ENCODE measurements at regions not wholly inside any gene's neighbourhood (a gene's known extent, or its start where the extent isn't known, plus 50 kb on each side); places are given as distances from the start of the nearest gene placed in this dataset.

DNA sequence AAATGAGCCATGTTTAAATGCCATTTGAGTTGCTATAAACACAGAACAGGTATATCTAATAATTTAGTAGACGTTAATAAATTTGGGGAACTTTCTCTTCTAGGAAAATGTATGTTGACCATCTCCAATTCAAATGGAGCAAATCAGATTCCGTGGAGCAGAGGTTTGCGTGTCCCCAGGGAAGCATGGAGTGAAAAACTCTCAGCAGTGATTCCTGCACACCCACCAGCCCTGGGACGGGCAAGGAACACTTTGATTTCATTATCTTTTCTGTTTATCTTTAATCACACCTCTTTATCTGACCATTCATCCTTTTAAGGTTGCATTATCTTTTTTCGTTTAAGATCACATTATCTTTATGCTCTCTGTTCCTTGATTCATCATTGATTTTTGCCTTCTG, 95.0 kb downstream of the RNASET2 start:
- Histone ChIP-seq H3K36me3 (ENCODE audit: insufficient read depth, low read length) (no peaks in the 10 kb centered on the region), H3K4me3 (ENCODE audit: low read length, poor library complexity, severe bottlenecking) (no peak overlapping the region), H4K20me1 (ENCODE audit: insufficient read depth, low read length, poor library complexity, severe bottlenecking) (no peaks in the 10 kb centered on the region), H3F3A (ENCODE audit: low read depth) (no peaks in the 10 kb centered on the region), H3K79me2 (ENCODE audit: insufficient read depth, low read length) (no peaks in the 10 kb centered on the region), H3K27me3 (ENCODE audit: insufficient read depth, low read length, poor library complexity, severe bottlenecking) (no peaks in the 10 kb centered on the region), H3K9me3 (ENCODE audit: insufficient read depth, low read depth, low read length) (no peaks in the 10 kb centered on the region), H3K9ac (ENCODE audit: low read depth, low read length, poor library complexity, severe bottlenecking) (no peak overlapping the region), H3K4me2 (ENCODE audit: low read depth, low read length, poor library complexity, severe bottlenecking) (no peak overlapping the region), H3K4me1 (ENCODE audit: insufficient read depth, low read length, poor library complexity, severe bottlenecking) (peaks cover 9% of the 10 kb centered on the region), H2AFZ (ENCODE audit: low read length) (no peak overlapping the region), H3K9me2 (replicated peaks; ENCODE audit: low read depth, low read length) (no peaks in the 10 kb centered on the region)
- no peak for TF ChIP-seq EZH2phosphoT487 (IDR thresholded peaks at IDR 0.05; ENCODE audit: borderline replicate concordance)

DNA sequence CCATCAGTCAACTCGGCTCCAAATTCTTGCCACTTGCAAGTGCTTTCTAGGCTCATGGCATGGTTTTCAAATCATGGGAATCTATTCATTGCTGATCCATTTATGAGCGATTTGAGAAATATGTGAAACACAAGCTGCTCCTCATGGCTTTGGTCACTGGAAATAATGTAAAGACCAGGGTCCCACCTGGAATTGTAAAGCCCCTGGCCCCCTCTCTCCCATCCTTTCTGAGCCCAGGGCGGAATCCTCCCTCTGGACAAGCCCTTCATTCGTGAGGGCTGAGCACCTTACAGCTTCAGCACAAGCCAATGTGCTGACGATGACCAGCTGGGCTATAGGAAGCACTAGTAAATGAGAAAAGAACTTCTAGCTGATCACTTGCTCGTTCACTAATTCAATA, 96.0 kb downstream of the RNASET2 start:
- peaks cover 9% of the 10 kb centered on the region for H3K4me1 ChIP-seq (ENCODE audit: insufficient read depth, low read length, poor library complexity, severe bottlenecking)
- no peak overlapping the region for H3K4me3 ChIP-seq (ENCODE audit: low read length, poor library complexity, severe bottlenecking)
- no peaks in the 10 kb centered on the region for H3K9me2 ChIP-seq (replicated peaks; ENCODE audit: low read depth, low read length)
- no peak overlapping the region for H3K9ac ChIP-seq (ENCODE audit: low read depth, low read length, poor library complexity, severe bottlenecking)
- H3K4me2 ChIP-seq (ENCODE audit: low read depth, low read length, poor library complexity, severe bottlenecking), result no peak overlapping the region
- no peaks in the 10 kb centered on the region for H3F3A ChIP-seq (ENCODE audit: low read depth)
- H4K20me1 ChIP-seq (ENCODE audit: insufficient read depth, low read length, poor library complexity, severe bottlenecking), result no peaks in the 10 kb centered on the region
- no peak for TF ChIP-seq EZH2phosphoT487 (IDR thresholded peaks at IDR 0.05; ENCODE audit: borderline replicate concordance)
- TF ChIP-seq, protein P1, sequence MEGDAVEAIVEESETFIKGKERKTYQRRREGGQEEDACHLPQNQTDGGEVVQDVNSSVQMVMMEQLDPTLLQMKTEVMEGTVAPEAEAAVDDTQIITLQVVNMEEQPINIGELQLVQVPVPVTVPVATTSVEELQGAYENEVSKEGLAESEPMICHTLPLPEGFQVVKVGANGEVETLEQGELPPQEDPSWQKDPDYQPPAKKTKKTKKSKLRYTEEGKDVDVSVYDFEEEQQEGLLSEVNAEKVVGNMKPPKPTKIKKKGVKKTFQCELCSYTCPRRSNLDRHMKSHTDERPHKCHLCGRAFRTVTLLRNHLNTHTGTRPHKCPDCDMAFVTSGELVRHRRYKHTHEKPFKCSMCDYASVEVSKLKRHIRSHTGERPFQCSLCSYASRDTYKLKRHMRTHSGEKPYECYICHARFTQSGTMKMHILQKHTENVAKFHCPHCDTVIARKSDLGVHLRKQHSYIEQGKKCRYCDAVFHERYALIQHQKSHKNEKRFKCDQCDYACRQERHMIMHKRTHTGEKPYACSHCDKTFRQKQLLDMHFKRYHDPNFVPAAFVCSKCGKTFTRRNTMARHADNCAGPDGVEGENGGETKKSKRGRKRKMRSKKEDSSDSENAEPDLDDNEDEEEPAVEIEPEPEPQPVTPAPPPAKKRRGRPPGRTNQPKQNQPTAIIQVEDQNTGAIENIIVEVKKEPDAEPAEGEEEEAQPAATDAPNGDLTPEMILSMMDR (conservative IDR thresholded peaks at IDR 0.05; ENCODE audit: low read length), result no peak
- H3K79me2 ChIP-seq (ENCODE audit: insufficient read depth, low read length), result no peaks in the 10 kb centered on the region
- H3K27me3 ChIP-seq (ENCODE audit: insufficient read depth, low read length, poor library complexity, severe bottlenecking), result no peaks in the 10 kb centered on the region
- H3K9me3 ChIP-seq (ENCODE audit: insufficient read depth, low read depth, low read length), result no peaks in the 10 kb centered on the region
- no peak overlapping the region for H2AFZ ChIP-seq (ENCODE audit: low read length)
- no peaks in the 10 kb centered on the region for H3K36me3 ChIP-seq (ENCODE audit: insufficient read depth, low read length)

DNA sequence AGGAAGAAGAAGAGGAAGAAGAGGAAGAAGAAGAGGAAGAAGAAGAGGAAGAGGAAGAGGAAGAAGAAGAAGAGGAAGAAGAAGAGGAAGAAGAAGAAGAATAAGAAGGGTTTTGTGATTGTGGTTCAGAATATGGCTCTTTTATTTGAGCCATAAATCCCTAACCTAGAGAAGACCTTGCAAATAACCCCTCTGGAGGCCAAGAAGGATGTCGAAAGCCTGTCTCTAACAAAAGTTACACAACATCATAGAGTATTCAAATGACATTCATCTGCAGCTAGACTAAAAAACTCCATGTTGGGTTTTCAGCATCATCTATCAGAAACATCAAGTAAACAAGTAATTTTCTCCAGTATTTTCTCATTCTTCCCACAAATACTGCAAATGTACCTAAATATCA, 100.9 kb downstream of the RNASET2 start:
- Histone ChIP-seq H3F3A (ENCODE audit: low read depth) (no peaks in the 10 kb centered on the region), H3K4me1 (ENCODE audit: insufficient read depth, low read length, poor library complexity, severe bottlenecking) (no peaks in the 10 kb centered on the region), H3K4me2 (ENCODE audit: low read depth, low read length, poor library complexity, severe bottlenecking) (no peak overlapping the region), H3K4me3 (ENCODE audit: low read length, poor library complexity, severe bottlenecking) (no peak overlapping the region), H3K9me2 (replicated peaks; ENCODE audit: low read depth, low read length) (no peaks in the 10 kb centered on the region), H3K27me3 (ENCODE audit: insufficient read depth, low read length, poor library complexity, severe bottlenecking) (no peaks in the 10 kb centered on the region), H3K9me3 (ENCODE audit: insufficient read depth, low read depth, low read length) (no peaks in the 10 kb centered on the region), H4K20me1 (ENCODE audit: insufficient read depth, low read length, poor library complexity, severe bottlenecking) (no peaks in the 10 kb centered on the region), H2AFZ (ENCODE audit: low read length) (no peak overlapping the region), H3K9ac (ENCODE audit: low read depth, low read length, poor library complexity, severe bottlenecking) (no peak overlapping the region), H3K79me2 (ENCODE audit: insufficient read depth, low read length) (no peaks in the 10 kb centered on the region), H3K36me3 (ENCODE audit: insufficient read depth, low read length) (no peaks in the 10 kb centered on the region)
- TF ChIP-seq, protein P1 (conservative IDR thresholded peaks at IDR 0.05; ENCODE audit: low read length), result no peak

Measured in Loucy (cell line).